Activated CD4-positive, alpha-beta T cell treated with anti-CD3 and anti-CD28 coated beads, Interleukin-2, amount 10 ng/mL, durations not matched to agents 7 days and 5 days (primary cell): ENCODE measurements at regions not wholly inside any gene's neighbourhood (a gene's known extent, or its start where the extent isn't known, plus 50 kb on each side); places are given as distances from the start of the nearest gene placed in this dataset.

Experiments
- CTCF ChIA-PET: fragments of 350-600 bp; sonication (Branson Sonifier 250); formaldehyde crosslinking; loops from one replicate; lab custom pipeline; 2021; ENCODE audit warnings: antibody characterized with exemption; lab: Charles Lee
- POLR2A ChIA-PET: fragments of 350-600 bp; sonication (Branson Sonifier 250); formaldehyde crosslinking; loops from one replicate; lab custom pipeline; 2021; ENCODE audit warnings: antibody characterized with exemption; lab: Charles Lee
- DNase-seq: peaks from one replicate; pipeline ENCODE4 v3.0.0-alpha.2; 2020
- H3K27ac Mint-ChIP-seq: one replicate; pipeline ENCODE4 v1.8.0; 2021; ENCODE audit warnings: mild to moderate bottlenecking, moderate library complexity, mixed read lengths
- H3K27me3 Mint-ChIP-seq: one replicate; pipeline ENCODE4 v1.8.0; 2021; ENCODE audit warnings: mixed read lengths
- H3K36me3 Mint-ChIP-seq: one replicate; pipeline ENCODE4 v1.8.0; 2021; ENCODE audit warnings: low read depth, mixed read lengths
- H3K4me1 Mint-ChIP-seq: one replicate; pipeline ENCODE4 v1.8.0; 2021; ENCODE audit warnings: mixed read lengths
- H3K4me3 Mint-ChIP-seq: one replicate; pipeline ENCODE4 v1.8.0; 2021; ENCODE audit warnings: mild to moderate bottlenecking, moderate library complexity, mixed read lengths
- H3K9me3 Mint-ChIP-seq: one replicate; pipeline ENCODE4 v1.8.0; 2021; ENCODE audit warnings: mixed read lengths

DNA sequence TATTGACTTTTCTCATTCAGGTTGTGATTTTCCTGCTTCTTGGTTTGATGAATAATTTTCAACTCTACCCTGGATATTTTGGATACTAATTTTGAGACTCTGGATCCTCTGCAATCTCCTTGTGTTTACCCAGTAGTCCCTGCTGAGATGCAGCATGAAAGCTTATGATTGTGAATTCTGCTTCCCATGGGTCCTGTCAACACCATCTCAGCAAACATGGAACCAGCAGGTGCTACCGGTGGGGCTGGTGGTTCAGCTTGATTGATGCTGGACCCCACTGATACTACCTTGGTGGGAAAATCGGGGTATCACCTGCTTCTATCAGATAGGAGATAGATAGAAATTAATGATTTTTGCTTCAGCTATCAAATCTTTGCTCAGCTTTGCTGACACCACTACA lies 81.1 kb downstream of the SOWAHC start:
- POLR2A ChIA-PET = interaction anchor here (0.6 kb wide), 1 partner anchor 9 kb away, joined by 3 read pairs; no protein-coding TSS in a partner anchor
- H3K27ac Mint-ChIP-seq = no peak overlapping the region
- DNase-seq = no peak
- H3K27me3 Mint-ChIP-seq = peaks cover 4% of the 10 kb centered on the region
- no peaks in the 10 kb centered on the region for H3K36me3 Mint-ChIP-seq
- peaks cover 2% of the 10 kb centered on the region for H3K9me3 Mint-ChIP-seq
- CTCF ChIA-PET = interaction anchor here (0.6 kb wide), 1 partner anchor 462 kb away, joined by 3 read pairs; no protein-coding TSS in a partner anchor
- H3K4me1 Mint-ChIP-seq = no peaks in the 10 kb centered on the region
- no peak overlapping the region for H3K4me3 Mint-ChIP-seq

DNA sequence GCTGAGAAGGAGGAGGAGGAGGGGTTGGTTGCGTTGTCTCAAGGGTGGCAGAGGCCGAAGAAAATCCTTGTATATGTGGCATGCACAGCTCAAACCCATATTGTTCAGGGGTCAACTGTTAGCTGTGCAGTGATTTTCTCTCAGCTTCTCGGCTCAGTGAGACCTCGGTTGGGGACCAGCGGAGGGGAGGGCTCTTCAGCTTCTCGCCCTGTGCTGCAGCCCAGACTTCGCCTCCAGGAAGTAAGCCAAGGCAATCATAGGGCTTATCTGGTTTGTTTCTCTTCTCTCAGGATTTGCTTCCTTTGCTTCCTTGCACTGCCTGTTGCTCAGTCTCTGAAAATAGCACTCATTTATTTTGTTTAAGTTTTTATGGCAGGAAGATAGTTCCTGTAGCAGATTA lies 85.5 kb downstream of the SOWAHC start:
- DNase-seq = no peak
- no peaks in the 10 kb centered on the region for H3K4me1 Mint-ChIP-seq
- H3K36me3 Mint-ChIP-seq = no peaks in the 10 kb centered on the region
- peaks cover 8% of the 10 kb centered on the region for H3K27me3 Mint-ChIP-seq
- no peak overlapping the region for H3K4me3 Mint-ChIP-seq
- ChIA-PET CTCF (interaction anchor here (1.2 kb wide), 1 partner anchor 12 kb away, joined by 3 read pairs; no protein-coding TSS in a partner anchor), POLR2A (no interaction called here)
- H3K27ac Mint-ChIP-seq = no peak overlapping the region
- H3K9me3 Mint-ChIP-seq = no peaks in the 10 kb centered on the region

DNA sequence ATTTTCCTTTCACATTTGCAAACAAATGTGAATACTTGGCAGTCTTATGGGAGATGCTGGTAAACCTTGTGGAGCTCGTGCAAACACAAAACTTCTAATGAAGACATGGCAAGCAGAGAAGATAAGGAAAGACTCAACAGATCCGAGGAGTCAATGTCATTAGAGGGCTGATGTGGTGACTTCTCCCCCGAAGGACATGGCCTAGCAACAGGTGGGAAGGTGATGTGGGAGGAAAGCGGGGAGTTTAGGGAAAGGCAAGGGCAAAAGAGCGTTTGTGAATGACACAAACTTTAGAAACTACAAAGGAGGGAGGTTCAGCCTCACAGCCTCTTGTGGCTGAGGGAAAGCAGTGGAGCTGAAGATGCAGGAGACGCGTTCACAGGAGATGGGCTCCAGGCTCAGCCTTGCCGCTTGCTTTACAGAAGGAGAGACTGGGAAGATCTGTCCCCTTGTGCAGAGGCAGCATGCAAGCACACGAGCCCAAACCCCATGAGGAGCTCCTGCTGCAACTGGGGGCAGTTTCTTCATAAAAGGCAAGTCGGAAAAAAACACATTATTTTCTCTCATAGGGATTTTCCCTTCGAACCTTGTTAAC lies 86.6 kb downstream of the SOWAHC start:
- Mint-ChIP-seq H3K27ac (no peak overlapping the region), H3K36me3 (no peaks in the 10 kb centered on the region), H3K4me3 (no peak overlapping the region), H3K4me1 (no peaks in the 10 kb centered on the region), H3K27me3 (peaks cover 8% of the 10 kb centered on the region), H3K9me3 (no peaks in the 10 kb centered on the region)
- CTCF ChIA-PET = no interaction called here
- DNase-seq = no peak
- POLR2A ChIA-PET = no interaction called here

DNA sequence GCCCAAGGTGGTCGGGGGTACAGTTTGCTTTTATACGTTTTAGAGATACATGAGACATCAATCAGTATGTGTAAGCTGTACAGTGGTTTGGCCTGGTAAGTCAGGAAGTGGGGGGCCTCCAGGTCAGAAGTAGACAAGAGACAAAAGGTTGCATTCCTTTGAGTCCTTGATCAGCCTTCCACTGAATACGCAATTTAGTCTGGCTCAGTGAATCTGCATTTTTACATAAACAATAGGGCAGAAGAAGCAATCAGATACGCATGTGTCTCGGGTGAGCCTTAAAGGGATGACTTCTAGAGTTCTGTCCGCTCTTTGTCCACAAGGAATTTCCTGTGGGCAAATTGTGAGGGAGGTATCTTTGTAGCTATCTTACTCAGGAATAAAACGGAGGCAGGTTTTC lies 87.2 kb downstream of the SOWAHC start:
- no peak for DNase-seq
- H3K4me3 Mint-ChIP-seq = no peak overlapping the region
- no peaks in the 10 kb centered on the region for H3K36me3 Mint-ChIP-seq
- no peaks in the 10 kb centered on the region for H3K9me3 Mint-ChIP-seq
- peaks cover 7% of the 10 kb centered on the region for H3K27me3 Mint-ChIP-seq
- H3K4me1 Mint-ChIP-seq = no peaks in the 10 kb centered on the region
- POLR2A ChIA-PET = no interaction called here
- no peak overlapping the region for H3K27ac Mint-ChIP-seq
- CTCF ChIA-PET = no interaction called here

DNA sequence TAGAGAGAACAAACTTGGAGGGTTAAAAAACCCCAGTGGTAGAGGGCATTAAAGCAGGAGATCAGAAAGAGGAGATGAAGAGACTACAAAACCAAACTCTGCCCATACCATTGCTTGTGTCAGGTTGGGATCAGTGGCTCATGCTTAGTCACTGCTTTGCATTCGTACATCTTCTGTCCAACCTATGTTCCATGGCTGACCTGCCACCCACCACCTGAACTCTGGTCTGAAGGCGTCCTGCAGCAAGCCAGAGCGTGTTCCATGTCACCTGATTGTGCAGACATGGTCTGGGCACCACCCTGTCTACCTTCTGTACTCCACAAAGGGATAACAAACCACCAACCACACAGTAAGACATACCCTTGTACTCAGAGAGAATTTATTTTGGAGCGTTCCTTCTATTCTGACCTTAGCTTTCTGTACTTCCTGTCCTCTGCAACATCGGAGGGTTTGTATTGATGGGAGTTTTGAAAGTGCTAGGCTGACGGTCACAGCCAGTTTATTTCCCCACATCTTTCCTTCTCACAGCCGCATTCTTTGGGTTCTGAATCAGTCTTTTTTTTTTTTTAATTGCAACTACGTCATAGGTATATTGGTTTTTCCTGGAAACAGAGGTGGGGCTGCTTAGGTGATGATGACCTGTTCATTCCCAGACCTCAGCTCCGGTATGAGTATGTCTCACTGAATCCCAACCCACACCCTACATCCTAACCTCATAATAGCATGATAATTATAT lies 88.3 kb downstream of the SOWAHC start:
- no peak overlapping the region for H3K27ac Mint-ChIP-seq
- CTCF ChIA-PET = no interaction called here
- DNase-seq = no peak

DNA sequence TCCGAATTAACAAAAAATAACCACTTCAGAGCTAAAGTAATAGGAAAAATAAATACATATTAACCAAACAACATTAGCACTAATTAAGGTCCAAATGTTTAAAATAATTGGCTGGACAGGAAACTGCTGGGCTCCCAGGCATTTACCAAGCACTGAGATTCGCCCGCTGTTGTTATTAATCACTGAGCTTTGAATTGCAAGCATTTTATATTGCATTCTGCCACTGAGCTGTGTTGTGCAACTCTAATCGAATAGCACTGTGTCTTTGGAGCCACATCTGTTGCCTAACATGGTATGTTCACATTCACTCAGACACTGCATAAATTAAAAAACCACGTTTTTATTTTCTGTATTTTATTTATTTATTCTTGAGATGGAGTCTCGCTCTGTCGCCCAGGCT lies 88.9 kb downstream of the SOWAHC start:
- no peaks in the 10 kb centered on the region for H3K36me3 Mint-ChIP-seq

More for the DNA sequence above, 88.3 kb downstream of the SOWAHC start:
- H3K4me3 Mint-ChIP-seq = no peak overlapping the region
- no peaks in the 10 kb centered on the region for H3K4me1 Mint-ChIP-seq
- H3K27me3 Mint-ChIP-seq = peaks cover 6% of the 10 kb centered on the region
- POLR2A ChIA-PET = no interaction called here
- H3K9me3 Mint-ChIP-seq = no peaks in the 10 kb centered on the region
- H3K36me3 Mint-ChIP-seq = no peaks in the 10 kb centered on the region

DNA sequence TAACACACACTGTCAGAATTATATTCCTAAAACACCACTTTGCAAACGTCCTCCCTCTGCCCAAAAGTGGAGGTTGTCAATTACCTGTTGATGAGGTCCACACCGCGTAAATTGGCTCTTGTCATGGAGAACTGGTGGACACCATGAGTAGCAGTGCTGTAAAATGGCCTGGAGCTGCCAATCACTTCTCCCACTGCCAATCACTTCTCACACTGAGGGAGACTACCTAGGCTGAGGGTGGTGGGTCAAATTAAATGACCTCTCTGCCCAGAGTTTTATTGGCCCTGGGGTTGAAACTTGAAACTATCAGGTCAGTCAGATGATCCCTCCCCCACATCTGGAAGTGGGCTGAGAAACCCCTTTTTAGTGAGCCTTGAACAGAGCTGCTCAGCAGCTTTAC lies 89.6 kb downstream of the SOWAHC start:
- Mint-ChIP-seq H3K9me3 (no peaks in the 10 kb centered on the region), H3K27ac (no peak overlapping the region), H3K4me1 (no peaks in the 10 kb centered on the region), H3K4me3 (no peak overlapping the region), H3K36me3 (no peaks in the 10 kb centered on the region), H3K27me3 (peaks cover 4% of the 10 kb centered on the region)
- ChIA-PET POLR2A (no interaction called here), CTCF (no interaction called here)
- no peak for DNase-seq

More for the DNA sequence above, 88.9 kb downstream of the SOWAHC start:
- DNase-seq = no peak
- H3K27me3 Mint-ChIP-seq = peaks cover 4% of the 10 kb centered on the region
- POLR2A ChIA-PET = no interaction called here
- CTCF ChIA-PET = no interaction called here
- H3K27ac Mint-ChIP-seq = no peak overlapping the region
- H3K4me3 Mint-ChIP-seq = no peak overlapping the region
- no peaks in the 10 kb centered on the region for H3K4me1 Mint-ChIP-seq
- H3K9me3 Mint-ChIP-seq = no peaks in the 10 kb centered on the region

DNA sequence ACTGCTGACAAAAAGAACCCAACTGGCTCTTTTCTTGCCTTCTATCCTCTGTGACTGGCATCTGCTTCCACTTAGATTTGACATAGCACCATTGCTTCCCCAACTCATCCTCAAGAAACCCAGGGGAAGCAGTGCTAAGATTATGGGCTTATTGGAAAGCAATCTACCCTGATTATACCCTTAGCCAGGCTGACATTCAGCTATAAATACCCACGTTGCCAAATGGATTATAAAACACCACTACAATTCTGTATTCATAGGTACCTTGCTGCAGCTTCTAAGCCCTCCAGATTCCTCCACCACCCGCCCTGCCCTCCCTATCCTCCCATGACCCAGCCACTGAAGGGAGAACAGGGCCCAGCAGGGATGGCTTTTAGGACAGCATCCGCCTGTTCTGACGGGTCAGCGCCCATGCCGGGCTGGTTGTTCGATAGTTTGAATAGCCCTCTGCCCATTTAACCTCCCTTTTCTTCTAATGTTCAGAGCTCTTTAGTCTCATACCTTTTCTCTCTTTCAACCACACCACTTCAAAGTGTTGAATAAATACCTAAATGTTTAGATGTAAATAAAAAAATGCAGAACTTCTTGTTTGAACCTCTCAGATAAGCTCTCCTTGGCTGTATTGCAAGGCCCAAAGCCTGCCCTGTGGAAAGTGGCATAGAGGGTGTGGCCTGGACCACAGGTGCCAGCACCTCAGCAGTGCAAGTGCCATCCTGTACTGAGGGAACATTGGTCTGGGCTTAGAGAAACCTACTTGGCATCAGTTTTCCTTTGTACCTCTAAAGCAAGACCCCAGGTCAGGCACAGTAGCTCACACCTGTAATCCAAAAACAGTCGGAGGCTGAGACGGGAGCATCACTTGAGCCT lies 86.6 kb upstream of the RGPD5 start:
- ChIA-PET POLR2A (no interaction called here), CTCF (interaction anchor here (1.0 kb wide), 1 partner anchor 159 kb away, joined by 3 read pairs; no protein-coding TSS in a partner anchor)
- Mint-ChIP-seq H3K36me3 (no peaks in the 10 kb centered on the region), H3K4me3 (no peak overlapping the region), H3K27ac (no peak overlapping the region), H3K4me1 (no peaks in the 10 kb centered on the region), H3K27me3 (no peaks in the 10 kb centered on the region), H3K9me3 (no peaks in the 10 kb centered on the region)
- no peak for DNase-seq

DNA sequence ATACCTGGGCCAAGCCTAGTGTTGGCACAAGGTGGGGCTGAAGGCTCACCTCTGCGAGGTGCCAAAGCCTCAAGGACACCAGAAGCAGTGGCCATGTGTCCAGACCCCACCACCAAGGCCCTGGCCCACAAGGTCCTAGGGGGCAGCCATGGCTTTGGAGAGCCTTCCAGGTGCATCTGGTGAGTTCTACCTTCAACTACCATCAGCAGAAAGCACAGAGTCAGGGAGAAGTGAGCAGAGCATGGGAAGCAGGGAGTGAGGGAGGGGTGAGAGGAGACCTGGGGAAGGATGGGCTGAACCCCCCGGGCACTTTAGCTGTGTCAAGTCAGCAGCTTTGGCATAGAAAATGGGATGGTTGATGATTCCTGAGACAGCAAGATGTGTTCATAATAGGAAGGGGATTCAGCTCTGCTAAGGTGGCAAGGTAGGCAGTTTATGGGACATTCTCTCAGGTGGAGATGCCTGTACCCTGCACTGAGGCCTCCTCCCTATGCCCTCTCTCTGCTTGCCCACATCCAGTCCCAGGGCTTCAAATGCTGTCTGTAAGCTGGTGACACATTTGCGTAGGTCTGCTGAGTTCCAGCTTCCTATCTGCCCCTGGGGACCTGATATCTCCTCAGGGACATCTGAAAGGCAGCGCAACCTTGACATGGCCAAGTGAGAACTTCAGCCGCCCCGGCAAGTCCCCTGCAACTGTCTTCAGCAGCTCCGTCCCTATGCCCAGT lies 83.4 kb upstream of the RGPD5 start:
- no peak overlapping the region for H3K4me3 Mint-ChIP-seq

DNA sequence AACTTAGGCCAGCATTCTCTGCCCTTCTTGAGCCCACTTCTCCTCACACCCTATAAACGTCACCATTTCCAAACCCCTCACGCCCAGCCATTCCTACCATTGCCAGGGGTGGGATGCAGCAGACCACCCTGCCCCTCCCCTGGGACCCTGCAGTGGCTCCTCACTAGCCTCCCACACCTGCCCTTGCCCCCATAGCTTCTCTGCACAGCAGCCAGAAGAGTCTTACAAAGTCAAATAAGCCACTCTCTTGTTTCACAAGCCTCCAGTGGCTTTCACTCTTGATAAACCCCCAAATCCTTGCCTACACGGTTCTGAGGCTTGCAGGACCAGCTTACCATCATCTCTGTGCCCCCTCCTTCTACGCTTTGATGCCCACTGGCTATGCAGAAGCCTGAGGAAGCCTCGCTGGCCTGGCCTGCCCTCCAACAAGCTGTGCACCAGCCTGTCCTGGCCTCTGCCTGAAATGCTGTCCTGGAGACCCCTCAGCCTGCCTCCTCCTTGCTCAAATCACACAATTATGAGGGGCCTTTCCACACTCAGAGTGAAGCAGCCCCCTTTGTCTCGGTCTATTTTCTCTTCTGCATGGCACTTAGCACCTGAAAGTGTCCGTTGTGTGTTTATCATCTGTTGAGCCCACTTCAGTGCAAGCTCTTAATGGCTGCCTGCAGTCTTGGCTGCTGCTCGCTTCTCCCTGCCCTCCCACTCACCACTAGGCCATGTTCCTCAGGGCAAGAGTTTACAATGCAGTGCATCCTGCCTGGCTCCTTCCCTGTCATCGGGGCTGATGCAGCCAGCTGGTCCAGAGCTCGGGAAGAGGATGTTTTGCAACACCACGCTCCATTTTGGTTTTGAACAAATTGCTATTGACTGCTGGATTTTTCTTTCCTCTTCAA lies 82.6 kb upstream of the RGPD5 start:
- ChIA-PET CTCF (interaction anchor here (0.6 to 1.0 kb wide), 2 partner anchors 12 to 1284 kb away, joined by 3 read pairs; no protein-coding TSS in a partner anchor), POLR2A (no interaction called here)
- Mint-ChIP-seq H3K4me3 (no peak overlapping the region), H3K9me3 (no peaks in the 10 kb centered on the region), H3K27ac (no peak overlapping the region), H3K36me3 (no peaks in the 10 kb centered on the region), H3K27me3 (no peaks in the 10 kb centered on the region), H3K4me1 (no peaks in the 10 kb centered on the region)
- no peak for DNase-seq

More for the DNA sequence above, 83.4 kb upstream of the RGPD5 start:
- no peak for DNase-seq
- ChIA-PET POLR2A (no interaction called here), CTCF (interaction anchor here (1.0 kb wide), 1 partner anchor 12 kb away, joined by 3 read pairs; no protein-coding TSS in a partner anchor)
- Mint-ChIP-seq H3K27ac (no peak overlapping the region), H3K27me3 (no peaks in the 10 kb centered on the region), H3K9me3 (no peaks in the 10 kb centered on the region), H3K4me1 (no peaks in the 10 kb centered on the region), H3K36me3 (no peaks in the 10 kb centered on the region)

DNA sequence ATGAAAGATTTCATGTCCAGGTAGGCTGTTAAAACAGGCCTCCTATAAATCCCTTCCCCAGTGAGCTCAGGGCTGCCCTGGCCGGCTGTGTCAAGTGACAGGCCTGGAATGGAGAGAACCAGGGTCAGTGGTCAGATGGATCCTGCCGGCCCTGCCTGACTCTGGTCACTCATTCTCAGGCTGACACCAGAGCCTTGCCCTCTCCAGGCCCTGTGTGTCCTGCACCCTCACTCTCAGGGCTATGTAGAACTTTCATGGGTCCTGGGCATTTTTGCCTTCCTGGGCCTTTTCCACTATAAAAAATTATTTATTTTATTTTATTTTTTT lies 82.0 kb upstream of the RGPD5 start:
- no peaks in the 10 kb centered on the region for H3K9me3 Mint-ChIP-seq
- no peaks in the 10 kb centered on the region for H3K4me1 Mint-ChIP-seq
- H3K4me3 Mint-ChIP-seq = no peak overlapping the region
- CTCF ChIA-PET = interaction anchor here (0.6 kb wide), 1 partner anchor 1285 kb away, joined by 3 read pairs; no protein-coding TSS in a partner anchor
- no peaks in the 10 kb centered on the region for H3K36me3 Mint-ChIP-seq
- POLR2A ChIA-PET = no interaction called here
- no peak overlapping the region for H3K27ac Mint-ChIP-seq
- H3K27me3 Mint-ChIP-seq = no peaks in the 10 kb centered on the region
- no peak for DNase-seq

DNA sequence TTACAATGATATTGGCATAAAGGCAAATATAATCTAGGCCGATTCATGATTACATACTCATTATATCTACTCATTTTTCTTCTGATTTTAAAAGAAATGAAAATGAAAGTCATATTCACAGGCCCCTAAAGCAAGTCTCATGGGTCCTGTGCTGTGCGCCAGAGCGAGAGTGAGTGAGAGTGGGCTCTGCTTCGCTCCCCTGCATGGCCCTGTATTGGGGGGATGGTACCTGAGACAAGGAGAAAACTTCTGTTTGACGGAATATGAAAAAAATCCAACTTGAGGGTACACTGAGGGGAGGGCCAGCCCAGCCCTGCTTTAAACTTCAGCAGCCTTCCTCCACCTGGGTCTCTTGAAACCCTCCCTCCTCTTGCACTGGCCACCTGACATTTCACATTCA lies 81.4 kb upstream of the RGPD5 start:
- Mint-ChIP-seq H3K27ac (no peak overlapping the region), H3K4me3 (no peak overlapping the region), H3K27me3 (no peaks in the 10 kb centered on the region), H3K36me3 (no peaks in the 10 kb centered on the region), H3K9me3 (no peaks in the 10 kb centered on the region), H3K4me1 (no peaks in the 10 kb centered on the region)
- no peak for DNase-seq
- POLR2A ChIA-PET = no interaction called here
- CTCF ChIA-PET = no interaction called here
